ENCODE measurements at regions not wholly inside any gene's neighbourhood (a gene's known extent, or its start where the extent isn't known, plus 50 kb on each side); places are given as distances from the start of the nearest gene placed in this dataset.

DNA sequence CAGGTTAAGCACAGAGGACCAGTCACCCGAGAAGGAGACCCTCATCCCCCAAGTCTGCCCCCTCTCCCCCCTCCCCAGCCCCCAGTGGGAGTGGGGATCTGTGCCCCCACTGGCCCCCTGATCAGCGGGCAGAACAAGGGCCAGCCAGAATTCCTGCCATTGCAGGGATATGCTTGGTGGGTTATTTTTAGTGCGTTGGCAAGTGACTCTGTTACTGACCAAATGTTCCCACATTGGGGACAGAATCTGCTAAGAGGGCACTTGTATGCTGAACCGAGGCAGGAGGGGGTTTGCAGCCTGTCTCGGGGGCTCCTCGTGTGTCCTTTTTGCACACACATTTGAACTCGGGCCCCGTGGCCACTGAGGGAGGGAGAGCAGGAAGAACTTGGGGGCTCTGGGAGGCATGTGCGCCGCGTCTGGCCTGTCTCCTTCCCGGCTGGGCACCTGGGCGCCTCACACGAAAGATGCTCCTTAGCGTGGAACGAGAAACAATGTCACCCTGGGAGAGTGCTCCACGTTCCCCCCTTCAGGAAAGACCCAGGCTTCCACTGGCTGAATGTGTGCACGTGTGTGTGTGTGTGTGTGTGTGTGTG, 66.4 kb upstream of the CASZ1 start:
- no peak overlapping the region for H3K4me3 ChIP-seq (ENCODE audit: low read length in 3 of 3)
- H3K27ac ChIP-seq (ENCODE audit: low read depth in 2 of 2, low read length in 2 of 2) = no peak overlapping the region
- peaks cover 0 to 4% (median 2%) of the 10 kb centered on the region in 3 donors for H3K4me1 ChIP-seq (ENCODE audit: control insufficient read depth in 2 of 3, insufficient read depth in 2 of 3, low read depth in 1 of 3, low read length in 3 of 3)
- no peak for DNase-seq
- intact Hi-C loops (cut with DNase I) = loop anchor here (10.0 kb wide), 1 partner anchor 348 kb away; no protein-coding TSS in a partner anchor
- no peak for TF ChIP-seq CTCF (IDR thresholded peaks at IDR 0.05; ENCODE audit: borderline replicate concordance, extremely low read depth, insufficient read depth)
- H3K9me3 ChIP-seq (ENCODE audit: control insufficient read depth in 2 of 3, insufficient read depth in 1 of 3, low read length in 3 of 3) = no peaks in the 10 kb centered on the region
- H3K27me3 ChIP-seq (ENCODE audit: control insufficient read depth, insufficient read depth, low read length) = peaks cover 3% of the 10 kb centered on the region
- FAIRE-seq = no peak
- no peak overlapping the region for H3K9ac ChIP-seq (ENCODE audit: low read length in 3 of 3)
- no peaks in the 10 kb centered on the region for H3K36me3 ChIP-seq (ENCODE audit: control insufficient read depth in 2 of 3, insufficient read depth in 3 of 3, low read length in 3 of 3)

GRCh38 chr1:10863886-10864285, 67.4 kb upstream of the CASZ1 start:
- H3K27ac ChIP-seq (ENCODE audit: low read depth in 2 of 2, low read length in 2 of 2) = no peak overlapping the region
- no peak for TF ChIP-seq CTCF (IDR thresholded peaks at IDR 0.05; ENCODE audit: borderline replicate concordance, extremely low read depth, insufficient read depth)

DNA sequence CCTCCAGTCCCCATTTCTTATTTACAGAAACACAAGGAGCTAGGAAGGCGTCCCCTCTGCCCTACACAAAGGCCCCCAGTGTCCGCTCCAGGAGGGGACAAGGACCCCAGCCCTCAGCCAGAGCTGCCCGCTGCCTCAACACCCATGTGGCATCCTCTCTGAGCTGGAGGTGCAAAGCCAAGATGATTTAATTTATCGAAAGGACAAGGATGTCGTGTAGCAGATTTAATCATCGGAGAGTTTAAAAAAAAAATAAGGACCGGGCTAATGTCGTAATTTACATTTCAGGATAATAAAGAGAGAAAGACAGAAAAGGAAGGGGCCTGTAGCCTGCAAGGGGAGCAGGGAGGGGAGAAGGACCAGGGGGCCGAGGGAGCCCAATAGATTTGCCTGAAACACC, 68.3 kb upstream of the CASZ1 start:
- TF ChIP-seq CTCF (IDR thresholded peaks at IDR 0.05; ENCODE audit: borderline replicate concordance, extremely low read depth, insufficient read depth) = no peak
- Histone ChIP-seq H3K36me3 (ENCODE audit: control insufficient read depth in 2 of 3, insufficient read depth in 3 of 3, low read length in 3 of 3) (no peaks in the 10 kb centered on the region), H3K9me3 (ENCODE audit: control insufficient read depth in 2 of 3, insufficient read depth in 1 of 3, low read length in 3 of 3) (no peaks in the 10 kb centered on the region), H3K27ac (ENCODE audit: low read depth in 2 of 2, low read length in 2 of 2) (no peak overlapping the region), H3K4me1 (ENCODE audit: control insufficient read depth in 2 of 3, insufficient read depth in 2 of 3, low read depth in 1 of 3, low read length in 3 of 3) (peaks cover 0 to 4% (median 4%) of the 10 kb centered on the region in 3 donors), H3K27me3 (ENCODE audit: control insufficient read depth, insufficient read depth, low read length) (peaks cover 3% of the 10 kb centered on the region), H3K4me3 (ENCODE audit: low read length in 3 of 3) (no peak overlapping the region), H3K9ac (ENCODE audit: low read length in 3 of 3) (no peak overlapping the region)
- FAIRE-seq (no peak), DNase-seq (no peak)
- intact Hi-C loops (cut with DNase I) = loop anchor here (10.0 kb wide), 1 partner anchor 350 kb away; no protein-coding TSS in a partner anchor

More at GRCh38 chr1:10863886-10864285, 67.4 kb upstream of the CASZ1 start:
- intact Hi-C loops (cut with DNase I) = loop anchor here (10.0 kb wide), 1 partner anchor 349 kb away; no protein-coding TSS in a partner anchor
- DNase-seq = no peak
- Histone ChIP-seq H3K4me3 (ENCODE audit: low read length in 3 of 3) (no peak overlapping the region), H3K4me1 (ENCODE audit: control insufficient read depth in 2 of 3, insufficient read depth in 2 of 3, low read depth in 1 of 3, low read length in 3 of 3) (peaks cover 0 to 4% (median 4%) of the 10 kb centered on the region in 3 donors), H3K36me3 (ENCODE audit: control insufficient read depth in 2 of 3, insufficient read depth in 3 of 3, low read length in 3 of 3) (no peaks in the 10 kb centered on the region), H3K9ac (ENCODE audit: low read length in 3 of 3) (no peak overlapping the region), H3K9me3 (ENCODE audit: control insufficient read depth in 2 of 3, insufficient read depth in 1 of 3, low read length in 3 of 3) (no peaks in the 10 kb centered on the region), H3K27me3 (ENCODE audit: control insufficient read depth, insufficient read depth, low read length) (peaks cover 3% of the 10 kb centered on the region)
- FAIRE-seq = no peak
